HG03342 (cell line): ENCODE measurements at regions not wholly inside any gene's neighbourhood (a gene's known extent, or its start where the extent isn't known, plus 50 kb on each side); places are given as distances from the start of the nearest gene placed in this dataset.

Source experiments
- ATAC-seq: cut with Tn5 transposase; IDR thresholded peaks from one replicate; pipeline ENCODE4 v1.9.1; 2021; ENCODE audit warnings: mild to moderate bottlenecking, moderate library complexity; ENCODE audit not compliant: unreplicated experiment

DNA sequence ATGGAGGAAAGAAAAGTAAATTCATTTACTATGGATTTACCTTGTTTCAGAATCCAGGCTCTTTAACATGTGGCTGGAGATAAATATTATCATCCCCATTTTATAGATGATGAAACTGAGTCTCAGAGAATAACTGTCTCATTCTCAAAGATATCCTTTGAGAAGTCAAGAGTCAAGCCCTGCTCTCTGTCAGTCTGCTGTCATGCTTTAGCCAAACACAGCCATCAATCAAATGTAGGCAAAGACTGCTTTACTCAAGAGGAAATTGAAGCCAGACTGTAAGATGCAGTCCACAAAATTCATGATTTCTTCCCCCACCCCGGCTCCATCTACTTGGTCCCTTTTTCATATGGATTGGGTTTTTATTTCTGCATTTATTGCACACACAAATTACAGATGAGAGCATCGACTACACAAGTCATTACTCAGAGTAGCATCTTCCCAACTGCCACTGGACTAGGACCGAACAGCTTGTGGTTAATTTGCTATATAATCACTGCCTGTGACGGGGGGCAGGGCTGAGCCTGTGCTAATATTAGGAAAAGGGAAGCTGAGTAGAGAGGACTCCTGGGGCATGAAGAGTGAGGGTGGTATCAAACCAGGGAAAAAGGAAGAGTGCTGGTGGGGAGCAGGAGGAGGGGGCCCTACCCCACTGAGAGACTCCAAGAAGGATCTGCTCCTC is 102.7 kb upstream of the TOP1 start:
- no peak for ATAC-seq

GRCh38 chr20:40926928-40927327 is 101.7 kb upstream of the TOP1 start:
- ATAC-seq, result no peak

GRCh38 chr20:40930561-40930960 is 98.1 kb upstream of the TOP1 start:
- no peak for ATAC-seq

GRCh38 chr20:40931410-40932044 is 97.1 kb upstream of the TOP1 start:
- no peak for ATAC-seq

DNA sequence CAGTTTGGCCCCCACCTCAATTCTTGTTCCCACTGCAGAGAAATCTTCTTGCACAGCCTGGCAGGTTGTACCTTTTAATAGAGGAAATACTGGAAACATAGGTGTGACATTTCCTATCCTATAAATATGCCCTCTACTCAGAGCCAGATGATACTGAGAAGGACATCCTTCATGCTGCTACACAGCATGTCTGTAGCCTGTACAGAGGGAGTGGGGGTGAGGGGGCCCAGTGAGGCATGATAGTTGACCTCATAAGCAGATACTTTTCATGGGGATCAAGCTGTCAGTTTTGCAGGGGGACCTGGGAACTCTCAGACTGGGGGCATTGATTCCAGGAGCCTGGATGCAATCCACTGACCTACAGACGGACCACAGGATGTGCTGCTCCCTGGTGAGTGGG is 96.2 kb upstream of the TOP1 start:
- no peak for ATAC-seq

DNA sequence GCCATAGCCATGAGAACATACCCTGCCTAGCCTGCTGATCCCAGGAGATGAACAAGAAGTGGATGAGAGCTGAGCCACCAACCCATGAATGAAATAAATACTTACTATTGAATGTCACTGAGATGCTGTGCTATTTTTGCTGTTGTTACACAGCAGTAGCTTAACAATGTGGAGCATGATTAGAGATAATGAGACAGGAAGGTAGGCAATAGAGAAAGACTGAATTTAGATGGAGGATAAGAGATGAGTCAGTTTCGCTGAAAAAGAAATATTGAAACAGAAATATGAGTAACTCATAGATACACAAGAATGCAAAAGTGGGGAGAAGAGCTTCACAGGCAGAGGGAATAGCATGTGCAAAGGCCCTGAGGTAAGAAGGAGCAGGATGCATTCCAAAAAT is 94.9 kb upstream of the TOP1 start:
- no peak for ATAC-seq

DNA sequence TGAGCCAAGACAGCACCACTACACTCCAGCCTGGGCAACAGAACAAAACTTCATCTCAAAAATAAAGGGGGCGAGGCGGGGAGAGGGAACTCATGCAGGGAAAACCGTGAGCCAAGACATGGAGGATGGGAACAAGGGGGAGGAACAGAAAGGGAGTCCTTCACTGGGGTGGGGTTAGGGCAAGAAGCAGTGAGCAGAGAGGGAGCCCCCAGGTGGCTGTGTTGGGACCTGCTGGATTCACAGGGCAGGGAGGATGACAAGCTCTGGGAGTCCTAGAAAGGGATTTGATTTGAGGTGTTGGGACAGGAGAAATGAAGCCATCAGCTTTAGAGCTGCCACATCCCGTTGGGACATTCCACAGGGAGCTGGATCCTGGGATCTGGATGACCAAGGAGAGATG is 90.6 kb upstream of the TOP1 start:
- ATAC-seq, result no peak

DNA sequence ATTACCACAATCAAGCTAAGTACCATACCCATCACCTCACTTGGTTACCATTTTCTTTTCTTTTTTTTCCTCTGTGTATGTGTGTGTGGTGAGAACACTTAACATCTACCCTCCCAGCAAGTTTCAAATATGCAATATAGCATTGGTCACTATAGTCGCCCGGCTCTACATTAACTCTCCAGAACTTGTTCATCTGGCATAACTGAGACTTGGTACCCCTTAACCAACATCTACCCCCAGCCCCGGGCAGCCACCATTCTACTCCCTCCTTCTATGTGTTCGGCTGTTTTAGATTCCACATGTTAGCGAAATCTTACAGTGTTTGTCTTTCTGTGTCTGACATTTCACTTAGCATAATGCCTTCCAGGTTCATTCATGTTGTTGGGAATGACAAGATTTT is 89.0 kb upstream of the TOP1 start:
- no peak for ATAC-seq

- ATAC-seq, result no peak
Observed at GRCh38 chr20:40941133-40941610, 87.5 kb upstream of the TOP1 start.

- ATAC-seq, result no peak
Observed at GRCh38 chr20:40942006-40942405, 86.6 kb upstream of the TOP1 start.

- ATAC-seq, result no peak
Observed at GRCh38 chr20:40942775-40943174, 85.8 kb upstream of the TOP1 start.

- ATAC-seq, result no peak
Observed at GRCh38 chr20:40943591-40943990, 85.0 kb upstream of the TOP1 start.

- ATAC-seq, result no peak
Observed at GRCh38 chr20:40945189-40945588, 83.4 kb upstream of the TOP1 start.

DNA sequence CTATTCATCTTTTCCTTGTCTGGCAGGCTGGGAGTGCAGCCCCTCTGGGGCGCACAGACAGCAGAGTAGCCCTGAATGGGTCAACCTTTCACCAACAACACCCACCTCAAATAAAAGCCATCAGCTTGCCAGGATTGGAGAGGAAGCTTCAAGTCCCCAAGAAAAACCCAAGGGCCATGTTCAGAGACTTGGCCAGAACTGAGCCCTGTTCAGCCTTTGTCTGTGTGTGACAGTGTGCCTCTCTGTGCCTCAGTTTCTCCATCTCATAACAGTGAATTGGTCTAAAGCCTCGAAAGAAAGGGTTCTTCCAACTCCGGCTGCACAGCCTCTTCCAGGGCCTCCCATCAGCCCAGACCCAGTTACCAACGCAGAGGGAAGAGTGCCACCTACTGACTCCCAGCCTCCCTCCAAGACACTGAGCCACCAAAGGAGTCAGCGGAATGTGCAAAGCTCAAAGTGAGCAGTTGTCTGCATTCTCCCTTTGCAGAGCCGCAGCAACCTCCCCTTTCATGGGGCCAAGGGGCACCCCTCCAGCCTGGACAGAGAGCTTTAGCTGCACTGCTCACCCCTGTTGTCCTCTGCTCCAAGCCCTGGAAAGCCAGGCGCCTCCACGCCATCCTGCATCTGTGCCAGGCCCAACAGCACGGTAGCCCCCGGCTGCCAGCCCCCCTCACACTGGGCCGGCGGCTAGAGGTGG is 82.7 kb upstream of the TOP1 start:
- ATAC-seq, result no peak

DNA sequence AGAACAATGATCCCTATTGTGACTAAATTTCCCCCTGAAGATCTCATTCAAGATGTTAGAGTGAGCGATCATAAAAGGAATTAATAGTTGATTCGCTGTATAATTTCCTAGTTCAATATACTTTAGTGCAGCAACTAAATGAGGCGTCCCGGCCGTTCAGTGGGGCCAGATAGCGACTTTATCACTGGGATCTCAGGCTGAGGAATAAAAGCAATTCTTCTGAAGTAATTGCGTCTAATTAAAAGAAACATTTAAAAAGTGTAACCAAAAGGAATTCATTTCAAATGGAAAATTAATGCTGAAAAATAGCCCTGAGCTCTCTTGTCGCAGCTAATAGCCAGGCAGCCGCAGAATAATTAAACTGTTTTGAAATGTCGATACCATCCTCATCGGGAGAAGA is 82.2 kb upstream of the TOP1 start:
- ATAC-seq, result no peak

GRCh38 chr20:40948465-40949267 is 80.0 kb upstream of the TOP1 start:
- no peak for ATAC-seq

DNA sequence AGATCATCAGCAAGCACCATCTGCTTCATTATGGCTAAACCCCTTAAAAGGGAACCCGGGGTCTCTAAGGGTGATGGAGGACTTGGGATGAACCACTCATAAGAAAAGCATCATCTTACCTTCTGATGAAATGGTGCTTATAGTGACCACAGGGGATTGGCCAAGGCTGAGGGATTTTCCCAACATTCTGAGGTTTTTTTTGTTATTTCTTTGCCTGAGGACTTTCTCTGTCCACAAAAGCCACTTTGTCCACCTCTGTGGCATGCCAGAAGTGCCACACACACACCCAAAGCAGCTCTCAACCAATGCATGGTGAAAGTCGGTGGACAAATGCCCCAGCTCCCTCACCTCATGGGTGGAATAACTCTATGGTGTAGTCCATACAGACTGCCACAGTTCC is 79.3 kb upstream of the TOP1 start:
- ATAC-seq, result no peak

- ATAC-seq, result no peak
Observed at GRCh38 chr20:40952136-40952535, 76.5 kb upstream of the TOP1 start.

DNA sequence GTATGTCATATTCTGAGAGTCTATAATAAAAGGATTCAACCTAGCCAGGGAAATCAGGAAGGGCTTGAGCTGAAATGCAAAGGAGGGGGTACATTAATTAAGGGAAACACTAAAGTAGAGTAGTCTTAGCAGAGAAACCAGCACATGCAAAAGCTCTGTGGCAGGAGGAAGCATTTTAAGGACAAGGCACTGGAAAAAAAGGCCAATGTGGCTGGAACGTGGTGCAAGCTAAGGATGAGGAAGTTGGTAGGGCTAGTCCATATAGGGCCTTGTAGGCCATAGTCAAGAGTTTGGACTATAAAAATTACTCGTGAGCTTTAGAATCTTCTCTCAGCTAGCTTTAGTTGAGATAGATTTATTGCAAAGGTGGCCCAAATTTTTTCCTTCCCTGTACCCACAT is 75.2 kb upstream of the TOP1 start:
- no peak for ATAC-seq

DNA sequence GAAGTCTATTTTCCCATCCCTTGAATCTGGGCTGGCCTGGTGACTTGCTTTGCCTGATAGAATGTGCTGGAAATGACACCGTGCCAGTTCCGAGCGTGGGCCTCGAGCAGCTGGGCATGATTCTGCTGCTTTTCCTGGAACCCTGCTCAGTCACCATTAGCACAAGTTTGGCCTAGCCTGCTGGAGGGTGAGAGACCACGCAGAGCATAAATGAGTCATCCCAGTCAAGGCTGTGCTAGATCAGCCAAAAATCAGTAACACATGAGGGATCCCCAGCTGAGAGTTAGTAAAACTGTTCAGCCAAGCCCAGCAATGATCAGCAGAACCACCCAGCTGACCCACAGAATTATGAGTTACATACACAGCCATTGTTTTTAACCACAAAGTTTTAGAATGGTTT is 74.8 kb upstream of the TOP1 start:
- ATAC-seq, result no peak

DNA sequence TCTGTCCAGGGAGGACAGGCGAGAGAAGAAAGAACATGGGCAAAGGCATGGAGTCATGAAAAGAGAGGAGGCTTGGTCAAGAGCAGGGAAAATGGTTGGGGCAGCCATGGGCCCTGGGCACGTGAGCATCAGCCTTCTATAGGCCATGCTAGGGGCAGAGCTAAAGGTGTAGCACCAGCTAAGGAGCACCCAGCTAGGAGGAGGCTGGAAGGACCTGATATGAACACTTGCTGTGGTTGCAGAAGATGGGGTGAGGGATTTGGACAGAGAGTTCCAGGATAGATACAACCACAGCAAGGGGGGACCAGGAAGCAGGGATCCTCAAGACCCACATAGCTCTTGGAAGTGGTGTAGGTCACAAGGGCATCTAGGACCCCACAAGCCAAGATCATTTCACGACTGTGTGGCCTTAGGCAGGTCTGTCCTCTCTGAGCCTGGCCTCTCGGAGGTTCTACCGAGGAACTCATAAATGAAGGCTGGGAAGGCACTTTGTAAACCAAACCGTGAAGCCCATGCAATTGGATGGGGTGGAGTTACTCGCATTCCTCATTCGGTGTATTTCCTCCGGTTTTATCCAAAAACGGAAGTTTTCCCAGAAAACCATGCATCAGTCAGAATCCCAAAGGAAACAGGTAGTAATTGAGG is 74.0 kb upstream of the TOP1 start:
- no peak for ATAC-seq
